ENCODE measurements at regions not wholly inside any gene's neighbourhood (a gene's known extent, or its start where the extent isn't known, plus 50 kb on each side); places are given as distances from the start of the nearest gene placed in this dataset.

DNA sequence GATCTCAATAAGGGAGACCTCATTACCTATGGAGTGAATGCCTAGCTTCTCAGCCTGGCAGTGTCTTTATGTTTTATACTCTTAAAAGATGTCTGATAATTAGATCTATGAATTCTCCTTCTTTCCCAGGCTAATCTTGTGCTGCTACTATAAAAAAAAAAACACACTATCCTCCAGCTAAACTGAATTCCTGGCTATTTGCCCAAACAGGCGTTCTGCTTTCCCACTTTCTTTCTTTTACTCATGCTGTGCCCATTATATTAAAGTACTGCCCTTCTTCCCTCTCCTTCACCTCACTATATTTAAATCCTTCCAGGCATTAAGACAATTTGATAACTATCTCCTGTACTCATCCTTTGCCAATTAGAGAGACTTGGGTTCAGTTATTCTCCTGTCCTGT is 1134.9 kb downstream of the ROBO2 start:
- TF ChIP-seq, protein P1, sequence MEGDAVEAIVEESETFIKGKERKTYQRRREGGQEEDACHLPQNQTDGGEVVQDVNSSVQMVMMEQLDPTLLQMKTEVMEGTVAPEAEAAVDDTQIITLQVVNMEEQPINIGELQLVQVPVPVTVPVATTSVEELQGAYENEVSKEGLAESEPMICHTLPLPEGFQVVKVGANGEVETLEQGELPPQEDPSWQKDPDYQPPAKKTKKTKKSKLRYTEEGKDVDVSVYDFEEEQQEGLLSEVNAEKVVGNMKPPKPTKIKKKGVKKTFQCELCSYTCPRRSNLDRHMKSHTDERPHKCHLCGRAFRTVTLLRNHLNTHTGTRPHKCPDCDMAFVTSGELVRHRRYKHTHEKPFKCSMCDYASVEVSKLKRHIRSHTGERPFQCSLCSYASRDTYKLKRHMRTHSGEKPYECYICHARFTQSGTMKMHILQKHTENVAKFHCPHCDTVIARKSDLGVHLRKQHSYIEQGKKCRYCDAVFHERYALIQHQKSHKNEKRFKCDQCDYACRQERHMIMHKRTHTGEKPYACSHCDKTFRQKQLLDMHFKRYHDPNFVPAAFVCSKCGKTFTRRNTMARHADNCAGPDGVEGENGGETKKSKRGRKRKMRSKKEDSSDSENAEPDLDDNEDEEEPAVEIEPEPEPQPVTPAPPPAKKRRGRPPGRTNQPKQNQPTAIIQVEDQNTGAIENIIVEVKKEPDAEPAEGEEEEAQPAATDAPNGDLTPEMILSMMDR (IDR thresholded peaks at IDR 0.05): no peak
- no peak for TF ChIP-seq POLR2A (IDR thresholded peaks at IDR 0.05)

All from adrenal gland (tissue), 5 donors.